ENCODE measurements at regions not wholly inside any gene's neighbourhood (a gene's known extent, or its start where the extent isn't known, plus 50 kb on each side); places are given as distances from the start of the nearest gene placed in this dataset.
"Not testable (repeated sequence)": the region's sequence is repeated elsewhere in the genome, so short reads cannot be mapped to it uniquely, and the experiment has no call there.

GRCh38 chr6:72530750-72531149, 91.1 kb upstream of the KCNQ5 start:
- DNase-seq (ENCODE audit: low read depth in 4 of 4, low spot score in 3 of 4), result no peak

DNA sequence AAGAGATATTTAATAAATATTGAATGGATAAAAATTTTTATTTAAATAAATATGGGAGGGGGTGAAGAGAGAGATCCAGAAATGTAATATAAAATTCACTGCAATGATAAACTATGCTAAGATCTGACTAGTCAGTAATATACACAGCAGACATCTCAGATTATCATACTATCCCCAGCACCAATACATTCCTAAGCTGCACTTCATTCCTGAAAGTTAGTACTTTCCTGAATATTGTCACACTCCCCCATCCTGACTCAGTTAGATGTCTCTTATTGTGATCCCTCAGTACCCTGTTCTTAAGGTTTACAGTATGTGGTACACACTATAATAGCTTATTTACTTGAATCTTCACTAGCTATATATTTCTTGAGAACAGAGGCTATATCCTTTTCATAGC, 88.3 kb upstream of the KCNQ5 start:
- DNase-seq (ENCODE audit: low read depth in 4 of 4, low spot score in 3 of 4), result no peak

DNA sequence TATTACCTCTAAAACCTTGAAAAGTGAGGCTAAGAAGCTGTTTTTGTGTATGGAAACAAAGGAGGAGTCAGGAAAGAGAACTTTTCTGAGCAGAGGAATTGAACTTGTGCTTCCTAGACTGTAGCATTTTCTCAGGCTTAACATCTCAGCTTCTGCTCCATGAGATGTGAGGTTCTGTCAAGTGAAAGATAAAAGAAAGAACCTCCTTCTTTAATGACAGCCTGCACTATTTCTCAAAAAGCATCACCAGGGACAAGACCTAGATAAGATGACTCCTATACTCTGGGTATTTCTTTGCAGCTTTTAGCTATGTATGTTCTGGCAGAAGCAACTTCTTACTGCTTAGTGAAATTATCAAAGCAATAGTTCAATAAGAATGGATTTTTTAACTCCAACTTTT, 87.6 kb upstream of the KCNQ5 start:
- DNase-seq (ENCODE audit: low read depth in 4 of 4, low spot score in 3 of 4), result no peak

GRCh38 chr6:72535124-72535523, 86.7 kb upstream of the KCNQ5 start:
- no peak for DNase-seq (ENCODE audit: low read depth in 4 of 4, low spot score in 3 of 4)

- no peak for DNase-seq (ENCODE audit: low read depth in 4 of 4, low spot score in 3 of 4)
Measured at GRCh38 chr6:72547020-72547419, 74.8 kb upstream of the KCNQ5 start.

DNA sequence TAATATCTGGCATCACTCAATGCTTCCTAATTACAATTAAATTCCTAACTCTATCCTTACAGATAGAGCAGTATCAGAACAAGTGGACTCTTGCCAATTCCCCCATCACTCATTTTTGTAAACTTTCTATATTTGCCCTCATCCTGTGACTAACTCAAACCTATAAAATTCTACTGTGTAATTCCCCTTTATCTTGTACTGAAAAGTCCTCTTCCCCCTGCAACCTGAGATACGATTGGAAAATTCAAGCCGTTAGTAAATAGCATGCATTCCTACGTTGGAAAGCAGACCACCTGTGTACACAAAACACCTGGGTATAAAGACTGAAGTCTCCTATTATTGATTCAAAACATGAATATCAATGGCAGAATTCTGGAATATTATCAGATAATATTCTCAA, 70.4 kb upstream of the KCNQ5 start:
- DNase-seq (ENCODE audit: low read depth in 4 of 4, low spot score in 3 of 4), result no peak

GRCh38 chr6:72552938-72553337, 68.9 kb upstream of the KCNQ5 start:
- no peak for DNase-seq (ENCODE audit: low read depth in 4 of 4, low spot score in 3 of 4)

DNA sequence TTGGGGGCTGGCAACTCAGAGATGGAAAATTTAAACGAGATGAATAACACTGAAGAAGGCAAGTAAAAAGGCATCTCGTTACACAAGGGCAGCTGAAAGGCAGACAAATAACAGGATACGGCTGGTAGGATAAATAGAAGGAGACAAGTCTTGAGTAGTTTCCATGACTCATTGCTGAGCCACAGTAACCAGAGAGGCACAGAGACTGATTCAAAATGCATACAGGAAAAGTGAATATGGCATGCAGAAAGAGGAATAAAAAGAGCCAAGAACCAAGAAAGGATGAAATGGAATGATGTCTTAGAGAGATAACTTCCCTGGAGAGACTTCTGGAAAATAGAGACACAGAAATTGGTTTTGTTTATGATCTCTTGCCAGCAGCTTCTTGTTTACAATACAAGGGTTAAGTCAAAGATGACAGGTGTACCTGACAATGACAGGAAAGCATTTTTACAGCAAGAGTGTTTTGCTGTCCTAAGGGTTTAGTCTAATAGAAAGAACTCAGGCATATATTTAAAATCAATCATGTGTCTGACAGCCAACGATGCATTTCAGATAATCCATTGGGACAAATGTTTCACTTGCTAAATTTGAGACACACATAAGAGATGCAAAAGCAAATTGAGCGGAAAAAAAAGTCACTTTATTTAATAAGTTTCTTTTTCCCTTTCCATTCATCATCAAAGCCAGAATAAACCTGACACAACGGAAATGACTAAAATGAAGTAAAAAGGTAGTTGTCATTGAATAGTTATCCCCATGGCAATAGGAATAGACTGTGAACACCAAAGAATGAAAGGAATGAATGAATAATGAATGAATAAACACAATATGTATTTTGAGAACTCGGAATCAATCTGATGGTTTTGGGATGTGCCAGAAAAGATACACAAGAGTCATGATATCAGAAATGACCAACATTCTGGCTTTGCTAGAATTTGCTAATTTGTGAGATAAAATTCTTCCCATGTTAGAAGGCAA, 68.0 kb upstream of the KCNQ5 start:
- DNase-seq (ENCODE audit: low read depth in 4 of 4, low spot score in 3 of 4), result no peak

GRCh38 chr6:72554761-72555221, 67.1 kb upstream of the KCNQ5 start:
- no peak for DNase-seq (ENCODE audit: low read depth in 4 of 4, low spot score in 3 of 4)

DNA sequence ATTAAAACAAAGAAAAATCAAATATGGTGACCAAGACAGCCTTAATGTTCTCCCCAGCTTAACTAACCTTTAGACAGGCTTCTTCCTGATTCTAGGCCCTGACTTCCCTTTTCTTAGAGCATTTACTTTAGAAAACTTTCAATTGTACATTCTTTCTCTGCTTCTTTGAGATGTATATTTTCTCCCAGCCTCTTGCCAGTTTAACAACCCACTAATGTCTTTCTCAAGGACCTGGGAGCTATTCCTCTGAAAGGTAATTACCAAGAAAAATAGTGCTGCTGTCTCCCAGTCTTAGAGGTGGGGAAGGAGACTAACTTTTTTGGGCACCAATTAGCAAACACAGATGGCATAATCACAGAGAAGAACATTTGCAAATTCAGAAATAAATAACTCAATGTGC, 62.8 kb upstream of the KCNQ5 start:
- DNase-seq (ENCODE audit: low read depth in 4 of 4, low spot score in 3 of 4), result no peak

DNA sequence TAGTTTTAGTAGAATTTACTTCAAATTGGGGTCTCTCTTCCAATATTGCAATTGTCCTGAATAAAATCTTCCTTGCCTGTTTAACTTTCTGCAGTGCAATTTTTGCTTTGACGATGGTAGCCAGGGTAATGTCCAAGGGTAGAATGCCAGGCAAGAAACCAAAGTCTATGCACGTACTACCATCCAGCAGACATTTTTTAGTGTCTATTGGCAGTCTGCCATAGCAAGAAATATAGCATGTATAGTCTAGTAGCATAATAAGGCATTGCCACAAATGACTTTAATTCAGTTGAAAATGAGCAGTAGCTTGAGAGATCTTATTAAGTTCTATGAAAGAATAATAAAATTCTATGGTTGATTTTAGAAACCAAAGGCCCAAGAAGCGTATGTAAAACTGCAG, 62.3 kb upstream of the KCNQ5 start:
- DNase-seq (ENCODE audit: low read depth in 4 of 4, low spot score in 3 of 4), result no peak

GRCh38 chr6:72560721-72561593, 60.9 kb upstream of the KCNQ5 start:
- DNase-seq (ENCODE audit: low read depth in 4 of 4, low spot score in 3 of 4), result no peak

DNA sequence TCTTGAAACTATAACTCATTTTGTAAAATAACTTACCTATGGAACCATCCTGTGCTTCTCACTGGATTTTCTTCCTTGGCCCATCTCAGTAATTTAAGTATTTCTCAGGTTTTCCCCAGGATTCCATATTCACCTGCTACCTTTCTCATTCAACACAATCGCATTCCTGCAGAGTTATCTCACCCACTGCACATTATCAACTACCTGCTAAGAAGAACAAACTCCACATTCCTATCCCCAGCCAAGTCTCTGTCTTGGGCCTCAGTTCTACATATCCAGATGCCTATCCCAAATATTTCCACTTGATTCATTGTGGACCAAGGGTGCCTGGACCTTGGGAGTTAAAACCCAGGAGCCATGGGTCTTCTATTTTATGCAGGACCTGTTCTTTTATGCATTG, 60.2 kb upstream of the KCNQ5 start:
- no peak for DNase-seq (ENCODE audit: low read depth in 4 of 4, low spot score in 3 of 4)

- DNase-seq (ENCODE audit: low read depth in 4 of 4, low spot score in 3 of 4), result no peak
Measured at GRCh38 chr6:72564231-72564630, 57.6 kb upstream of the KCNQ5 start.

- DNase-seq (ENCODE audit: low read depth in 4 of 4, low spot score in 3 of 4), result not testable (repeated sequence)
Measured at GRCh38 chr6:72571993-72572392, 49.9 kb upstream of the KCNQ5 start.
